Thoracic aorta (tissue), 2 donors: ENCODE measurements at regions not wholly inside any gene's neighbourhood (a gene's known extent, or its start where the extent isn't known, plus 50 kb on each side); places are given as distances from the start of the nearest gene placed in this dataset.

Experiments used
- ATAC-seq: fragments of 150-250 bp; one replicate; pipeline ENCODE4 v1.8.0; 2017; ENCODE audit warnings: low read depth; ENCODE audit not compliant: insufficient number of reproducible peaks, low FRiP score
- DNase-seq: peaks from one replicate; pipeline ENCODE4 v3.0.0-alpha.2; 2020; ENCODE audit warnings: low spot score
- H3K27ac ChIP-seq, 2 donors: fragments of 200-600 bp; sonication (generic); 1 replicate in 1 of 2; 2 replicates in 1 of 2; pipeline ENCODE4 v1.5.1; 2016; ENCODE audit warnings: mild to moderate bottlenecking in 2 of 2, moderate library complexity in 2 of 2
- H3K27me3 ChIP-seq: fragments of 200-600 bp; sonication (generic); replicated peaks from 2 replicates; pipeline ENCODE4 v1.6.0; 2016; ENCODE audit warnings: mild to moderate bottlenecking; ENCODE audit not compliant: insufficient read depth
- H3K36me3 ChIP-seq: fragments of 200-600 bp; sonication (generic); one replicate; pipeline ENCODE4 v1.5.1; 2016
- H3K4me1 ChIP-seq, 2 donors: fragments of 200-600 bp; sonication (generic); 1 replicate in 1 of 2; 2 replicates in 1 of 2; pipeline versions ENCODE4 v1.5.1 to v1.6.0; 2016; ENCODE audit warnings: low read depth in 2 of 2, mild to moderate bottlenecking in 1 of 2; ENCODE audit not compliant: control insufficient read depth in 1 of 2
- H3K4me3 ChIP-seq: fragments of 200-600 bp; sonication (generic); 2 replicates; pipeline ENCODE4 v1.5.1; 2016; ENCODE audit warnings: mild to moderate bottlenecking
- H3K9me3 ChIP-seq: fragments of 200-600 bp; sonication (generic); 2 replicates; pipeline ENCODE4 v1.5.1; 2016
- TF ChIP-seq, protein P1 (sequence below): fragments of 200-600 bp; sonication (generic); IDR thresholded peaks from one replicate; pipeline ENCODE4 v1.5.1; 2019; ENCODE audit warnings: antibody characterized with exemption

DNA sequence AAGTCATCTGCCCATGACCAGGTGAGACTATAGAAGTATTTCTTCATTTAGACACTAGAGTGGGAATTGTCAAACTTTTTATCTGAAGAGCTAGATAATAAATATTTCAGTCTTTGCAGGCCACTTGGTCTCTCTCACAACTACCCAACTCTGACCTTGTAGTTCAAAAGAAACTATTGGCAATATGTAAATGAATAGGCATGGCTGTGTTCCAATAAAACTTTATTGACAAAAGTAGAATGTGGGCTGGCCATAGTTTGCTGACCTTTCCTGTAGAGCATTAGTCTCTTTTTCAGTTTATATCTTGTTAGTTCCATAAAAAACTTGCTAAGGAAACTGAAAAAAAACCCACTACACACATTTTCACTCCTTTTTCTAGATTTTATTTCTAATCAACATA, 535.5 kb downstream of the PRR16 start:
- Histone ChIP-seq H3K36me3 (no peaks in the 10 kb centered on the region), H3K27ac (no peak overlapping the region), H3K4me3 (no peak overlapping the region), H3K4me1 (no peaks in the 10 kb centered on the region), H3K27me3 (no peaks in the 10 kb centered on the region), H3K9me3 (no peaks in the 10 kb centered on the region)
- TF ChIP-seq, protein P1, sequence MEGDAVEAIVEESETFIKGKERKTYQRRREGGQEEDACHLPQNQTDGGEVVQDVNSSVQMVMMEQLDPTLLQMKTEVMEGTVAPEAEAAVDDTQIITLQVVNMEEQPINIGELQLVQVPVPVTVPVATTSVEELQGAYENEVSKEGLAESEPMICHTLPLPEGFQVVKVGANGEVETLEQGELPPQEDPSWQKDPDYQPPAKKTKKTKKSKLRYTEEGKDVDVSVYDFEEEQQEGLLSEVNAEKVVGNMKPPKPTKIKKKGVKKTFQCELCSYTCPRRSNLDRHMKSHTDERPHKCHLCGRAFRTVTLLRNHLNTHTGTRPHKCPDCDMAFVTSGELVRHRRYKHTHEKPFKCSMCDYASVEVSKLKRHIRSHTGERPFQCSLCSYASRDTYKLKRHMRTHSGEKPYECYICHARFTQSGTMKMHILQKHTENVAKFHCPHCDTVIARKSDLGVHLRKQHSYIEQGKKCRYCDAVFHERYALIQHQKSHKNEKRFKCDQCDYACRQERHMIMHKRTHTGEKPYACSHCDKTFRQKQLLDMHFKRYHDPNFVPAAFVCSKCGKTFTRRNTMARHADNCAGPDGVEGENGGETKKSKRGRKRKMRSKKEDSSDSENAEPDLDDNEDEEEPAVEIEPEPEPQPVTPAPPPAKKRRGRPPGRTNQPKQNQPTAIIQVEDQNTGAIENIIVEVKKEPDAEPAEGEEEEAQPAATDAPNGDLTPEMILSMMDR, result no peak
- ATAC-seq (no peak), DNase-seq (no peak)

DNA sequence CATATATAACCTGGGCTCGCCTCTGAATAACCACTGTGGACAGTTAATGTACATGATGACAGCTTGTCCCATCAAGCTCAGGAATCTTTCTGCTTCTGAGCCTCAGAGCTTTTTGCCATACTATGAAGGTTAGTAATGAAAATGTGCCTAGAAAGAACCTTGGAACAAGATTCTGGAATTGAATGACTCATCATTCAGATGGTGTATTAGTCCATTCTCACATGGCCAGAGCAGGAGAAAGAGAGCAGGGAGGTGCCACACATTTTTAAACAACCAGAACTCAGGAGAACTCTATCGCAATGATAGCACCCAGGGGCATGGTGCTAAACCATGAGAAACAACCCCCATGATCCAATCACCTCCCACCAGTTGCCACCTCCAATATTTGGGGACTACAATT, 542.1 kb downstream of the PRR16 start:
- ATAC-seq (no peak), DNase-seq (no peak)
- Histone ChIP-seq H3K36me3 (no peaks in the 10 kb centered on the region), H3K9me3 (no peaks in the 10 kb centered on the region), H3K27ac (no peak overlapping the region), H3K4me1 (no peaks in the 10 kb centered on the region), H3K4me3 (no peak overlapping the region), H3K27me3 (no peaks in the 10 kb centered on the region)
- TF ChIP-seq, protein P1, result no peak

DNA sequence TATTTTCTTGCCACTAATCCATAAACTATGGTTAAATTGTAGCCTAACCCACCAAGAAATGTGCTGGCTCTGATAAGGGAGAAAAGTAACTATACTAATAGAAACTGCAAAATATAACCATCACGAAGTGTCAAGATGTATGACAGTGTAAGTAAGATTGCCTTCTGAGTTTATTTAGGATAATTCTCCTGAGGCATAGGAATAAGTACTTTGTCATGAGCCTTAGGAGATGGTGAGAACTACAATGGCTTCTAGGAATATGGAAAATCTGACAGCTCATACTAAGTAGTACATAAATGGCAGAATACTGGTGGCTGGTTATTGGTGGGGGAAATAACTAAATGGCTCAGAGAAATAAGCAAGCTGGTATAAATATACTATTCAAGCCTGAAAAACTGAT, 543.9 kb downstream of the PRR16 start:
- Histone ChIP-seq H3K36me3 (no peaks in the 10 kb centered on the region), H3K4me1 (no peaks in the 10 kb centered on the region), H3K27ac (no peak overlapping the region), H3K9me3 (no peaks in the 10 kb centered on the region), H3K27me3 (no peaks in the 10 kb centered on the region), H3K4me3 (no peak overlapping the region)
- ATAC-seq (no peak), DNase-seq (no peak)
- TF ChIP-seq, protein P1, result no peak

DNA sequence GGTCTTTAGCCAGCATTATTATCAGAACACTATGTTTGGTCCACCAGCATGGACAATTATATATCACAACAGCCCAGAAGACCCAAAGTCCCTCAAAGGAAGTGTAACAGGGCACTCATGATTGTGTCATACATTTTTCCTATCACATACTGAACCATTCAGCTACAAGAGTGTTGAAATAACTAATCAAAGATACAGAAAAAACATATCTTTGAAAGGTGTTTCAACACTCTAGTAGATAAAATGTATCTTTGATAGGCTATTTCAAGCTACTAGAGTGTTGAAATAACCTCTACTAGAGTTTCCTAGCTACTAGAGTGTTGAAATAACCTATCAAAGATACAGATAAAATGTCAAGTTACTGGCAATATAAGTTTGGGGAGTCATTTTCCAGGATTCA, 545.0 kb downstream of the PRR16 start:
- Histone ChIP-seq H3K27ac (no peak overlapping the region), H3K27me3 (no peaks in the 10 kb centered on the region), H3K4me1 (no peaks in the 10 kb centered on the region), H3K9me3 (no peaks in the 10 kb centered on the region), H3K36me3 (no peaks in the 10 kb centered on the region), H3K4me3 (no peak overlapping the region)
- TF ChIP-seq, protein P1, result no peak
- ATAC-seq (no peak), DNase-seq (no peak)

DNA sequence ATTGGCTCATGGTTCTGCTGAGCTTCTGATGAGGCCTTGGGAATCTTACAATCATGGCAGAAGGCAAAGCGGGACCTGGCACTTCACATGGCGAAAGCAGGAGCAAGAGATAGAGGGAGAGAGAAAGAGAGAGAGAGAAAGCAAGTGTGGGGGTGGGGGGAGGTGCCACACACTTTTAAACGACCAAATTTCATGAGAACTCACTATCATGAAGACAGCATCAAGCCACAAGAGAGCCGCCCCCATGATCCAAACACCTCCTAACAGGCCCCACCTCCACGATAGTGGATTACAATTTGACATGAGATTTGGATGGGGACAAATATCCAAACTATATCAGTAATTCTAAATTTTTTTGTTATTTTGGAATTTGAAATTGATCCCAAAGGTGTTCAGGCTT, 553.9 kb downstream of the PRR16 start:
- Histone ChIP-seq H3K27me3 (no peaks in the 10 kb centered on the region), H3K27ac (no peak overlapping the region), H3K36me3 (no peaks in the 10 kb centered on the region), H3K4me1 (no peaks in the 10 kb centered on the region), H3K4me3 (no peak overlapping the region), H3K9me3 (no peaks in the 10 kb centered on the region)
- DNase-seq, result no peak
- no peak for ATAC-seq
- TF ChIP-seq, protein P1, result no peak
